ENCODE measurements at regions not wholly inside any gene's neighbourhood (a gene's known extent, or its start where the extent isn't known, plus 50 kb on each side); places are given as distances from the start of the nearest gene placed in this dataset.

GRCh38 chr12:60402996-60403395, 807.2 kb downstream of the SLC16A7 start:
- no peaks in the 10 kb centered on the region for H3K9me3 ChIP-seq (ENCODE audit: control insufficient read depth in 2 of 2, insufficient read depth in 1 of 2, low read depth in 1 of 2, low read length in 1 of 2)
- H3K36me3 ChIP-seq (ENCODE audit: control insufficient read depth in 2 of 2, insufficient read depth in 2 of 2, low read length in 1 of 2), result no peaks in the 10 kb centered on the region
- no peaks in the 10 kb centered on the region for H3K4me1 ChIP-seq (ENCODE audit: control insufficient read depth in 2 of 2, insufficient read depth in 2 of 2, low read length in 1 of 2)
- H3K4me3 ChIP-seq (ENCODE audit: low read depth in 1 of 2, low read length in 2 of 2), result no peak overlapping the region
- WGBS, 2 donors, result 74 to 80% methylated on average over 3 of the region's 3 CpGs
- no peak overlapping the region for H3K27ac ChIP-seq (ENCODE audit: low read depth in 2 of 2, low read length in 1 of 2)
- no peaks in the 10 kb centered on the region for H3K27me3 ChIP-seq (ENCODE audit: control insufficient read depth in 1 of 2, insufficient read depth in 2 of 2, low read length in 2 of 2)

GRCh38 chr12:60415351-60415750, 819.5 kb downstream of the SLC16A7 start:
- Histone ChIP-seq H3K4me3 (ENCODE audit: low read depth in 1 of 2, low read length in 2 of 2) (no peak overlapping the region), H3K9me3 (ENCODE audit: control insufficient read depth in 2 of 2, insufficient read depth in 1 of 2, low read depth in 1 of 2, low read length in 1 of 2) (no peaks in the 10 kb centered on the region), H3K27ac (ENCODE audit: low read depth in 2 of 2, low read length in 1 of 2) (no peak overlapping the region), H3K4me1 (ENCODE audit: control insufficient read depth in 2 of 2, insufficient read depth in 2 of 2, low read length in 1 of 2) (no peaks in the 10 kb centered on the region), H3K36me3 (ENCODE audit: control insufficient read depth in 2 of 2, insufficient read depth in 2 of 2, low read length in 1 of 2) (no peaks in the 10 kb centered on the region), H3K27me3 (ENCODE audit: control insufficient read depth in 1 of 2, insufficient read depth in 2 of 2, low read length in 2 of 2) (no peaks in the 10 kb centered on the region)
- WGBS, 2 donors, result 93 to 100% methylated on average over 1 of the region's 1 CpG

GRCh38 chr12:60419986-60420385, 824.2 kb downstream of the SLC16A7 start:
- no peaks in the 10 kb centered on the region for H3K9me3 ChIP-seq (ENCODE audit: control insufficient read depth in 2 of 2, insufficient read depth in 1 of 2, low read depth in 1 of 2, low read length in 1 of 2)
- no peaks in the 10 kb centered on the region for H3K27me3 ChIP-seq (ENCODE audit: control insufficient read depth in 1 of 2, insufficient read depth in 2 of 2, low read length in 2 of 2)
- H3K27ac ChIP-seq (ENCODE audit: low read depth in 2 of 2, low read length in 1 of 2), result no peak overlapping the region
- WGBS, 2 donors, result 60 to 75% methylated on average over 2 of the region's 2 CpGs
- H3K36me3 ChIP-seq (ENCODE audit: control insufficient read depth in 2 of 2, insufficient read depth in 2 of 2, low read length in 1 of 2), result no peaks in the 10 kb centered on the region
- H3K4me3 ChIP-seq (ENCODE audit: low read depth in 1 of 2, low read length in 2 of 2), result no peak overlapping the region
- H3K4me1 ChIP-seq (ENCODE audit: control insufficient read depth in 2 of 2, insufficient read depth in 2 of 2, low read length in 1 of 2), result no peaks in the 10 kb centered on the region

- H3K9me3 ChIP-seq (ENCODE audit: control insufficient read depth in 2 of 2, insufficient read depth in 1 of 2, low read depth in 1 of 2, low read length in 1 of 2), result no peaks in the 10 kb centered on the region
- no peak overlapping the region for H3K4me3 ChIP-seq (ENCODE audit: low read depth in 1 of 2, low read length in 2 of 2)
- H3K4me1 ChIP-seq (ENCODE audit: control insufficient read depth in 2 of 2, insufficient read depth in 2 of 2, low read length in 1 of 2), result no peaks in the 10 kb centered on the region
- H3K36me3 ChIP-seq (ENCODE audit: control insufficient read depth in 2 of 2, insufficient read depth in 2 of 2, low read length in 1 of 2), result no peaks in the 10 kb centered on the region
- WGBS, 2 donors, result 93 to 98% methylated on average over 1 of the region's 1 CpG
- H3K27ac ChIP-seq (ENCODE audit: low read depth in 2 of 2, low read length in 1 of 2), result no peak overlapping the region
- no peaks in the 10 kb centered on the region for H3K27me3 ChIP-seq (ENCODE audit: control insufficient read depth in 1 of 2, insufficient read depth in 2 of 2, low read length in 2 of 2)
Measured at GRCh38 chr12:60421741-60422140, 825.9 kb downstream of the SLC16A7 start.

DNA sequence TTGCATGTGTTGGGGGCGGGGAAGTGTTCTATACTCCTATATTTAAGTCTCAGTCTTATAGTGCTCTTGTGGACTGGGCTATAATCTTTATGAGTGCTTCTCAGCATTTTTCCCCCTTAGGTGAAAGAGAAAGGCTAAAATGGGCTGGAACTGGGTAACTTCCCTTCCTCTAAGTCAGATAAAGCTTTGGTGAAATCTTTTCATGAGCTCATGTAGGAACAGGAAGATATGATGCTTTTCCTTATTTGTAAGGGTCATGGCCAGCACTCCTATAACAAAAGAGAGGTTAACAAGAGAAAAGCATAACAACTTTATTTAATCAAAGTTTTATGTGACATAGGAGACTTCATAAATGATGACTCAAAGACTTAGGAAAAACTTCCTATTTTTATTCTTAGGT, 841.5 kb downstream of the SLC16A7 start:
- H3K4me3 ChIP-seq (ENCODE audit: low read depth in 1 of 2, low read length in 2 of 2), result no peak overlapping the region
- no peaks in the 10 kb centered on the region for H3K27me3 ChIP-seq (ENCODE audit: control insufficient read depth in 1 of 2, insufficient read depth in 2 of 2, low read length in 2 of 2)
- H3K4me1 ChIP-seq (ENCODE audit: control insufficient read depth in 2 of 2, insufficient read depth in 2 of 2, low read length in 1 of 2), result no peaks in the 10 kb centered on the region
- WGBS, 2 donors, result 75 to 84% methylated on average over 1 of the region's 1 CpG
- H3K27ac ChIP-seq (ENCODE audit: low read depth in 2 of 2, low read length in 1 of 2), result no peak overlapping the region
- H3K36me3 ChIP-seq (ENCODE audit: control insufficient read depth in 2 of 2, insufficient read depth in 2 of 2, low read length in 1 of 2), result no peaks in the 10 kb centered on the region
- no peaks in the 10 kb centered on the region for H3K9me3 ChIP-seq (ENCODE audit: control insufficient read depth in 2 of 2, insufficient read depth in 1 of 2, low read depth in 1 of 2, low read length in 1 of 2)

- 81 to 84% methylated on average over 4 of the region's 4 CpGs for whole genome bisulfite sequencing, 2 donors
- no peaks in the 10 kb centered on the region for H3K27me3 ChIP-seq (ENCODE audit: control insufficient read depth in 1 of 2, insufficient read depth in 2 of 2, low read length in 2 of 2)
- no peaks in the 10 kb centered on the region for H3K4me1 ChIP-seq (ENCODE audit: control insufficient read depth in 2 of 2, insufficient read depth in 2 of 2, low read length in 1 of 2)
- H3K36me3 ChIP-seq (ENCODE audit: control insufficient read depth in 2 of 2, insufficient read depth in 2 of 2, low read length in 1 of 2), result no peaks in the 10 kb centered on the region
- no peaks in the 10 kb centered on the region for H3K9me3 ChIP-seq (ENCODE audit: control insufficient read depth in 2 of 2, insufficient read depth in 1 of 2, low read depth in 1 of 2, low read length in 1 of 2)
- no peak overlapping the region for H3K4me3 ChIP-seq (ENCODE audit: low read depth in 1 of 2, low read length in 2 of 2)
- no peak overlapping the region for H3K27ac ChIP-seq (ENCODE audit: low read depth in 2 of 2, low read length in 1 of 2)
Measured at GRCh38 chr12:60441577-60441976, 845.7 kb downstream of the SLC16A7 start.

DNA sequence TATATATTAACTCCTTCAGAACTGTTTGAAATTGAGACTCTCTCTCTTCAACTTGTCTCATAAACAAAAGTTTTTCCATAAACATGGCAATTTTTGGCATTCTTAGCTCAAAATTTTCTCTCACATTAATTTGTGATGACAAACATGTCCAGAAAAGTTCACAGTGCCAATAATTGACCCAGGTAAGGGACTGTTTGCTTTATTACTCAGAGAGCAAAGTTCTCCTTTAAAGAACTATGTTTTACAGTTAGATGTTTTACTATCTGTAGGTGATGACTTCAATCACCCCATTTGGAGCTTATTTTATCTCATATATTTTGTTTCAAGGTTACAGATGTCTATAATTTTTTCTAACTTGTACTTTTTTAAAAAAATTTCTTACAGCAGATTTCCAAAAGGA, 855.6 kb downstream of the SLC16A7 start:
- H3K4me1 ChIP-seq (ENCODE audit: control insufficient read depth in 2 of 2, insufficient read depth in 2 of 2, low read length in 1 of 2), result no peaks in the 10 kb centered on the region
- no peak overlapping the region for H3K4me3 ChIP-seq (ENCODE audit: low read depth in 1 of 2, low read length in 2 of 2)
- H3K27me3 ChIP-seq (ENCODE audit: control insufficient read depth in 1 of 2, insufficient read depth in 2 of 2, low read length in 2 of 2), result no peaks in the 10 kb centered on the region
- H3K36me3 ChIP-seq (ENCODE audit: control insufficient read depth in 2 of 2, insufficient read depth in 2 of 2, low read length in 1 of 2), result no peaks in the 10 kb centered on the region
- no peaks in the 10 kb centered on the region for H3K9me3 ChIP-seq (ENCODE audit: control insufficient read depth in 2 of 2, insufficient read depth in 1 of 2, low read depth in 1 of 2, low read length in 1 of 2)
- no peak overlapping the region for H3K27ac ChIP-seq (ENCODE audit: low read depth in 2 of 2, low read length in 1 of 2)

GRCh38 chr12:60465060-60465459, 869.2 kb downstream of the SLC16A7 start:
- H3K4me3 ChIP-seq (ENCODE audit: low read depth in 1 of 2, low read length in 2 of 2), result no peak overlapping the region
- no peaks in the 10 kb centered on the region for H3K36me3 ChIP-seq (ENCODE audit: control insufficient read depth in 2 of 2, insufficient read depth in 2 of 2, low read length in 1 of 2)
- no peak overlapping the region for H3K27ac ChIP-seq (ENCODE audit: low read depth in 2 of 2, low read length in 1 of 2)
- H3K27me3 ChIP-seq (ENCODE audit: control insufficient read depth in 1 of 2, insufficient read depth in 2 of 2, low read length in 2 of 2), result no peaks in the 10 kb centered on the region
- H3K4me1 ChIP-seq (ENCODE audit: control insufficient read depth in 2 of 2, insufficient read depth in 2 of 2, low read length in 1 of 2), result no peaks in the 10 kb centered on the region
- H3K9me3 ChIP-seq (ENCODE audit: control insufficient read depth in 2 of 2, insufficient read depth in 1 of 2, low read depth in 1 of 2, low read length in 1 of 2), result no peaks in the 10 kb centered on the region

DNA sequence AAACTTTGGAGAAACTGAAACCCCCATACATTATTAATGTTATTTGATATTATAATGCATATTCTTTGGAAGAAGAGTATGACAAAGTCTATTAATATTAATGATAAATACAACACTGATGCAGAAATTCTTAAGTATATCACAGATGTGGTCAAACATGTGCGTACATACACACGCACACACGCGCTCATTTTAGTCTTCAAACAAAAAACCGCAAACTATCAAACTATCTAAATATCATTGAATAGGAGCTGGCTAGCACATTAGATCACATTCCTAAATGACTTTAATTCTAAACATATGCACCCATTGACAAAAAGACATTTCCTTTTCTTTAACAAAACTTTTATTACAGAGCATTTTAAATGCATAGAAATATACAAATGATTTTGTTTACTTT, 872.7 kb downstream of the SLC16A7 start:
- no peak overlapping the region for H3K27ac ChIP-seq (ENCODE audit: low read depth in 2 of 2, low read length in 1 of 2)
- 96% methylated on average over 5 of the region's 5 CpGs for WGBS, 2 donors

DNA sequence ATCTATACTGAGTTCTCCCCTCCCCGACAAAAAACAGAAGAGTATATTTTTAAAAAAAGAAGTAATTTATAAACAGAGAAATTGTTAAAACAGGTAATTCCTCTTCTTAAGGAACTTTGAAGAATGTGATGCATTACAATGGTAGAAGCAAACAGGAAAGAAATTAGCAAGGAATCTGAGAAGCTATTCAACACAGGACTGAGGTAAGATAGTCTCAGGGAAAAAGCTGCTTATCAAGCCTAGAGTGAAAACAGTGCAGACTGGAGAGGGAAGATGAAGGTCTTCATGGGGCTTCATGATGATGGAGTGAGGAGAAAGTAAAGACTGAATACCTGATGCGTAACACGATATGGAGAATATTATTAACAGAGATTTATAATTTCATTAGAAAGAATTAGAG, 880.0 kb downstream of the SLC16A7 start:
- H3K4me1 ChIP-seq (ENCODE audit: control insufficient read depth in 2 of 2, insufficient read depth in 2 of 2, low read length in 1 of 2), result no peaks in the 10 kb centered on the region
- H3K27ac ChIP-seq (ENCODE audit: low read depth in 2 of 2, low read length in 1 of 2), result no peak overlapping the region
- H3K36me3 ChIP-seq (ENCODE audit: control insufficient read depth in 2 of 2, insufficient read depth in 2 of 2, low read length in 1 of 2), result no peaks in the 10 kb centered on the region
- no peak overlapping the region for H3K4me3 ChIP-seq (ENCODE audit: low read depth in 1 of 2, low read length in 2 of 2)
- 80 to 84% methylated on average over 3 of the region's 3 CpGs for WGBS, 2 donors
- H3K27me3 ChIP-seq (ENCODE audit: control insufficient read depth in 1 of 2, insufficient read depth in 2 of 2, low read length in 2 of 2), result no peaks in the 10 kb centered on the region
- no peaks in the 10 kb centered on the region for H3K9me3 ChIP-seq (ENCODE audit: control insufficient read depth in 2 of 2, insufficient read depth in 1 of 2, low read depth in 1 of 2, low read length in 1 of 2)

More for the DNA sequence above, 872.7 kb downstream of the SLC16A7 start:
- no peaks in the 10 kb centered on the region for H3K9me3 ChIP-seq (ENCODE audit: control insufficient read depth in 2 of 2, insufficient read depth in 1 of 2, low read depth in 1 of 2, low read length in 1 of 2)
- H3K4me1 ChIP-seq (ENCODE audit: control insufficient read depth in 2 of 2, insufficient read depth in 2 of 2, low read length in 1 of 2), result no peaks in the 10 kb centered on the region
- H3K36me3 ChIP-seq (ENCODE audit: control insufficient read depth in 2 of 2, insufficient read depth in 2 of 2, low read length in 1 of 2), result no peaks in the 10 kb centered on the region
- no peak overlapping the region for H3K4me3 ChIP-seq (ENCODE audit: low read depth in 1 of 2, low read length in 2 of 2)
- no peaks in the 10 kb centered on the region for H3K27me3 ChIP-seq (ENCODE audit: control insufficient read depth in 1 of 2, insufficient read depth in 2 of 2, low read length in 2 of 2)
